ENCODE measurements at regions not wholly inside any gene's neighbourhood (a gene's known extent, or its start where the extent isn't known, plus 50 kb on each side); places are given as distances from the start of the nearest gene placed in this dataset.

- Histone ChIP-seq H3K27me3 (no peaks in the 10 kb centered on the region), H3K4me1 (no peaks in the 10 kb centered on the region), H3K36me3 (no peaks in the 10 kb centered on the region), H3K27ac (no peak overlapping the region), H3K9ac (ENCODE audit: low read depth in 2 of 2, low read length in 2 of 2) (no peak overlapping the region), H3K4me3 (no peak overlapping the region), H3K9me3 (no peaks in the 10 kb centered on the region)
- DNase-seq = no peak
- no peak for TF ChIP-seq CTCF (IDR thresholded peaks at IDR 0.05)
- intact Hi-C loops (cut with DNase I) = no loop called here
These were observed 64.2 kb upstream of the MRPS6 start for GRCh38 chr21:34009193-34009592.

DNA sequence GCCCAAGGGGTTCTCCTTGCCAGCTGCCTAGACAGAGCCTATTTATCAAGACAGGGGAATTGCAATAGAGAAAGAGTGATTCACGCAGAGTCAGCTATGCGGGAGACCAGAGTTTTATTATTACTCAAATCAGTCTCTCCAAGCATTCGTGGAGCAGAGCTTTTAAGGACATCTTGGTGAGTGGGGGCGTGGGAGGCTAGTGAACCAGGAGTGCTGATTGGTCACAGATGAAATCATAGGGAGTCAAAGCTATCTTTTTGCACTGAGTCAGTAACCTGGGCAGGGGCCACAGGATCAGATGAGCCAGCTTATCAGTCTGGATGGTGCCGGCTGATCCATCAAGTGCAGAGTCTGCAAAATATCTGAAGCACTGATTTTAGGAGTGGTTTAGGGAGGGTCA lies 64.8 kb upstream of the MRPS6 start:
- H3K9me3 ChIP-seq = no peaks in the 10 kb centered on the region
- no peak for DNase-seq
- no peak overlapping the region for H3K27ac ChIP-seq
- H3K4me3 ChIP-seq = no peak overlapping the region
- no peaks in the 10 kb centered on the region for H3K36me3 ChIP-seq
- intact Hi-C loops (cut with DNase I) = no loop called here
- H3K4me1 ChIP-seq = no peaks in the 10 kb centered on the region
- no peak overlapping the region for H3K9ac ChIP-seq (ENCODE audit: low read depth in 2 of 2, low read length in 2 of 2)
- no peaks in the 10 kb centered on the region for H3K27me3 ChIP-seq
- no peak for TF ChIP-seq CTCF (IDR thresholded peaks at IDR 0.05)

DNA sequence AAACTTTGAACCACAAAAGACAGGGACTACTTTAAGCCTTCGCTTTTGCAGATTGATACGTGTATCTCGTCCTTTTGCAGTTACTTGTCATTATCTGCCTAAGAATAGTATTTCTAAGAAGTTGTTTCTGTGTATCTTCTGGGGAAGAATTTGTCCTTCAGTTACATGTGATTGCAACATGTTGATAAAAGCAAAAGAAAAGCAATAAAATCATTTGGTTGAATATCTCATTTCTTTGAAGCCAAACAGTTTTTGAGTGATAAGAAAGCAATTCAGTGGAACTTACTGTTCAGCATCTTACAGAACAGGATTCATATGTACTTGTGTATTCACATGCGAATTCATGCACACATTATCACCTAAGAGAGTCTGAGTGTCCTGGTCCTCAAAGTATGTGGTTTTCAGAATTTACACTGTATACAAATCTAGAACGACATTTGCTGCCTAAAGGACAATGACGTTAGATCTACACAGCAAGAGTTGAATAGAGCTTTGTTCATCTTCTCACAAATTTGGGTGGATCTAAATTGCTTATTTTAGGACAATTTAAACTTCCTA lies 66.7 kb upstream of the MRPS6 start:
- intact Hi-C loops (cut with DNase I) = no loop called here
- no peak for DNase-seq

DNA sequence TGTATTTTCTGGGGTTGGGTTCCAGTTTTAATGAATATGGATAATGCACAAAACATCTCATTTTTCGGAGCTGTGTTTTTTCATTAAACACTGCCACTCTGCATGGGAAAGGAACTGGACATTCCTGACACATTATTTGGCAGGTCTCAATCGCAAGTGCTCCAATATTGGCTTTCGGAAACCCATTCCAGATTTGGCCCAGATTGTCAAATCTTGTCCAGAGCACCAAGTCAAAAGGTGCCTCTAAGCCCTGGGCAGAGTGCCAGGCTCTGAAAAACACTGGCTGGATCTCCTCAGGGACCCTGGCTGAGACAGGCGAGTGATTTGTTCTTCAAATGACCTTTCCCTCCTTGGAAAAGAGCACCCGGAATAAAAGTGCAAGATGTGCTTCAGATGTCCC lies 68.4 kb upstream of the MRPS6 start:
- intact Hi-C loops (cut with DNase I) = no loop called here

More for the DNA sequence above, 66.7 kb upstream of the MRPS6 start:
- TF ChIP-seq CTCF (IDR thresholded peaks at IDR 0.05) = no peak
- H3K4me3 ChIP-seq = no peak overlapping the region
- no peak overlapping the region for H3K9ac ChIP-seq (ENCODE audit: low read depth in 2 of 2, low read length in 2 of 2)
- H3K4me1 ChIP-seq = no peaks in the 10 kb centered on the region
- no peak overlapping the region for H3K27ac ChIP-seq
- no peaks in the 10 kb centered on the region for H3K27me3 ChIP-seq
- no peaks in the 10 kb centered on the region for H3K36me3 ChIP-seq
- no peaks in the 10 kb centered on the region for H3K9me3 ChIP-seq

GRCh38 chr21:34004013-34004938 lies 69.1 kb upstream of the MRPS6 start:
- Histone ChIP-seq H3K27me3 (no peaks in the 10 kb centered on the region), H3K4me3 (no peak overlapping the region), H3K9ac (ENCODE audit: low read depth in 2 of 2, low read length in 2 of 2) (no peak overlapping the region), H3K27ac (no peak overlapping the region), H3K36me3 (no peaks in the 10 kb centered on the region), H3K4me1 (no peaks in the 10 kb centered on the region), H3K9me3 (no peaks in the 10 kb centered on the region)
- no peak for DNase-seq
- intact Hi-C loops (cut with DNase I) = no loop called here
- no peak for TF ChIP-seq CTCF (IDR thresholded peaks at IDR 0.05)

More for the DNA sequence above, 68.4 kb upstream of the MRPS6 start:
- Histone ChIP-seq H3K4me1 (no peaks in the 10 kb centered on the region), H3K27ac (no peak overlapping the region), H3K36me3 (no peaks in the 10 kb centered on the region), H3K9ac (ENCODE audit: low read depth in 2 of 2, low read length in 2 of 2) (no peak overlapping the region), H3K9me3 (no peaks in the 10 kb centered on the region), H3K4me3 (no peak overlapping the region), H3K27me3 (no peaks in the 10 kb centered on the region)
- TF ChIP-seq CTCF (IDR thresholded peaks at IDR 0.05) = no peak
- DNase-seq = no peak

Measured in colonic mucosa (tissue), 4 donors.